HG03439 (cell line): ENCODE measurements at regions not wholly inside any gene's neighbourhood (a gene's known extent, or its start where the extent isn't known, plus 50 kb on each side); places are given as distances from the start of the nearest gene placed in this dataset.
"Not testable (repeated sequence)": the region's sequence is repeated elsewhere in the genome, so short reads cannot be mapped to it uniquely, and the experiment has no call there.

Experiments
- ATAC-seq: cut with Tn5 transposase; IDR thresholded peaks from one replicate; pipeline ENCODE4 v1.9.1; 2021; ENCODE audit warnings: mild to moderate bottlenecking, moderate library complexity; ENCODE audit not compliant: unreplicated experiment

- peak; percentile 85 for ATAC-seq
Measured at GRCh38 chr14:38721822-38722431, 381.1 kb downstream of the SEC23A start.

GRCh38 chr14:38718519-38718918 is 384.5 kb downstream of the SEC23A start:
- no peak for ATAC-seq

- no peak for ATAC-seq
Measured at GRCh38 chr14:38716926-38717325, 386.1 kb downstream of the SEC23A start.

- ATAC-seq: no peak
Measured at GRCh38 chr14:38710881-38711280, 392.2 kb downstream of the SEC23A start.

GRCh38 chr14:38710196-38710595 is 392.8 kb downstream of the SEC23A start:
- no peak for ATAC-seq

GRCh38 chr14:38705220-38705619 is 397.8 kb downstream of the SEC23A start:
- ATAC-seq: no peak

- no peak for ATAC-seq
Measured at GRCh38 chr14:38704220-38704619, 398.8 kb downstream of the SEC23A start.

GRCh38 chr14:38696925-38697324 is 406.1 kb downstream of the SEC23A start:
- no peak for ATAC-seq

GRCh38 chr14:38693423-38693822 is 409.6 kb downstream of the SEC23A start:
- no peak for ATAC-seq

- ATAC-seq: no peak
Measured at GRCh38 chr14:38669027-38669426, 413.1 kb upstream of the CLEC14A start.

- ATAC-seq: no peak
Measured at GRCh38 chr14:38663382-38663781, 407.5 kb upstream of the CLEC14A start.

GRCh38 chr14:38662781-38663180 is 406.9 kb upstream of the CLEC14A start:
- ATAC-seq: no peak

GRCh38 chr14:38646391-38646790 is 390.5 kb upstream of the CLEC14A start:
- ATAC-seq: no peak

- not testable (repeated sequence) for ATAC-seq
Measured at GRCh38 chr14:38634913-38635312, 379.0 kb upstream of the CLEC14A start.

GRCh38 chr14:38629412-38629811 is 373.5 kb upstream of the CLEC14A start:
- no peak for ATAC-seq

GRCh38 chr14:38627163-38627562 is 371.3 kb upstream of the CLEC14A start:
- ATAC-seq: no peak

- ATAC-seq: no peak
Measured at GRCh38 chr14:38623661-38624060, 367.8 kb upstream of the CLEC14A start.

- peak; percentile 43 for ATAC-seq
Measured at GRCh38 chr14:38618514-38618913, 362.6 kb upstream of the CLEC14A start.

GRCh38 chr14:38616959-38617358 is 361.1 kb upstream of the CLEC14A start:
- no peak for ATAC-seq

GRCh38 chr14:38611928-38612327 is 356.0 kb upstream of the CLEC14A start:
- no peak for ATAC-seq

GRCh38 chr14:38608244-38608643 is 352.4 kb upstream of the CLEC14A start:
- no peak for ATAC-seq

- no peak for ATAC-seq
Measured at GRCh38 chr14:38605193-38606114, 349.6 kb upstream of the CLEC14A start.
